Brain microvascular endothelial cell (primary cell): ENCODE measurements at regions not wholly inside any gene's neighbourhood (a gene's known extent, or its start where the extent isn't known, plus 50 kb on each side); places are given as distances from the start of the nearest gene placed in this dataset.

ENCODE experiments used
- DNase-seq: peaks from one replicate; pipeline ENCODE4 v3.0.0-alpha.2; 2020
- H3K27ac ChIP-seq: fragments of 250-450 bp; sonication (Bioruptor Pico); 2 replicates; pipeline ENCODE4 v1.5.1; 2020; ENCODE audit warnings: mild to moderate bottlenecking, moderate library complexity
- H3K27me3 ChIP-seq: fragments of 250-450 bp; sonication (Bioruptor Pico); replicated peaks from 2 replicates; pipeline ENCODE4 v1.5.1; 2020; ENCODE audit warnings: mild to moderate bottlenecking
- H3K36me3 ChIP-seq: fragments of 250-450 bp; sonication (Bioruptor Pico); replicated peaks from 2 replicates; pipeline ENCODE4 v1.5.1; 2020; ENCODE audit warnings: mild to moderate bottlenecking
- H3K4me3 ChIP-seq: 2 replicates; pipeline ENCODE4 v1.5.1; 2011; ENCODE audit warnings: low read depth, mild to moderate bottlenecking, control low read depth, low read length, moderate library complexity
- in situ Hi-C: cut with HindIII; loops from 2 replicates; pipeline ENCODE4 v1.10.0; 2017; ENCODE audit warnings: low sequenced_read_pairs, low pct_ligation_motif_present
- TF ChIP-seq, protein P1 (sequence below): IDR thresholded peaks from 2 replicates; pipeline ENCODE4 v1.5.1; 2011; ENCODE audit warnings: low read depth, mild to moderate bottlenecking, moderate library complexity, low read length, control low read depth, inconsistent platforms; ENCODE audit errors: missing control alignments

- peak; percentile 21 for DNase-seq
- H3K27me3 ChIP-seq = no peaks in the 10 kb centered on the region
- H3K36me3 ChIP-seq = no peaks in the 10 kb centered on the region
- H3K27ac ChIP-seq = no peak overlapping the region
- TF ChIP-seq, protein P1, sequence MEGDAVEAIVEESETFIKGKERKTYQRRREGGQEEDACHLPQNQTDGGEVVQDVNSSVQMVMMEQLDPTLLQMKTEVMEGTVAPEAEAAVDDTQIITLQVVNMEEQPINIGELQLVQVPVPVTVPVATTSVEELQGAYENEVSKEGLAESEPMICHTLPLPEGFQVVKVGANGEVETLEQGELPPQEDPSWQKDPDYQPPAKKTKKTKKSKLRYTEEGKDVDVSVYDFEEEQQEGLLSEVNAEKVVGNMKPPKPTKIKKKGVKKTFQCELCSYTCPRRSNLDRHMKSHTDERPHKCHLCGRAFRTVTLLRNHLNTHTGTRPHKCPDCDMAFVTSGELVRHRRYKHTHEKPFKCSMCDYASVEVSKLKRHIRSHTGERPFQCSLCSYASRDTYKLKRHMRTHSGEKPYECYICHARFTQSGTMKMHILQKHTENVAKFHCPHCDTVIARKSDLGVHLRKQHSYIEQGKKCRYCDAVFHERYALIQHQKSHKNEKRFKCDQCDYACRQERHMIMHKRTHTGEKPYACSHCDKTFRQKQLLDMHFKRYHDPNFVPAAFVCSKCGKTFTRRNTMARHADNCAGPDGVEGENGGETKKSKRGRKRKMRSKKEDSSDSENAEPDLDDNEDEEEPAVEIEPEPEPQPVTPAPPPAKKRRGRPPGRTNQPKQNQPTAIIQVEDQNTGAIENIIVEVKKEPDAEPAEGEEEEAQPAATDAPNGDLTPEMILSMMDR = no peak
- no peak overlapping the region for H3K4me3 ChIP-seq
- in situ Hi-C loops = no loop called here
These were observed 415.0 kb upstream of the MAF start for GRCh38 chr16:80015566-80015965.

GRCh38 chr16:80014241-80014939, 413.9 kb upstream of the MAF start:
- H3K27me3 ChIP-seq = no peaks in the 10 kb centered on the region
- TF ChIP-seq, protein P1 = no peak
- no peak overlapping the region for H3K4me3 ChIP-seq
- in situ Hi-C loops = no loop called here
- no peak for DNase-seq
- no peak overlapping the region for H3K27ac ChIP-seq
- H3K36me3 ChIP-seq = no peaks in the 10 kb centered on the region

- H3K27ac ChIP-seq = no peak overlapping the region
- H3K4me3 ChIP-seq = no peak overlapping the region
- TF ChIP-seq, protein P1 = no peak
- H3K36me3 ChIP-seq = no peaks in the 10 kb centered on the region
- DNase-seq = no peak
- in situ Hi-C loops = no loop called here
- H3K27me3 ChIP-seq = no peaks in the 10 kb centered on the region
These were observed 412.0 kb upstream of the MAF start for GRCh38 chr16:80012586-80012985.

DNA sequence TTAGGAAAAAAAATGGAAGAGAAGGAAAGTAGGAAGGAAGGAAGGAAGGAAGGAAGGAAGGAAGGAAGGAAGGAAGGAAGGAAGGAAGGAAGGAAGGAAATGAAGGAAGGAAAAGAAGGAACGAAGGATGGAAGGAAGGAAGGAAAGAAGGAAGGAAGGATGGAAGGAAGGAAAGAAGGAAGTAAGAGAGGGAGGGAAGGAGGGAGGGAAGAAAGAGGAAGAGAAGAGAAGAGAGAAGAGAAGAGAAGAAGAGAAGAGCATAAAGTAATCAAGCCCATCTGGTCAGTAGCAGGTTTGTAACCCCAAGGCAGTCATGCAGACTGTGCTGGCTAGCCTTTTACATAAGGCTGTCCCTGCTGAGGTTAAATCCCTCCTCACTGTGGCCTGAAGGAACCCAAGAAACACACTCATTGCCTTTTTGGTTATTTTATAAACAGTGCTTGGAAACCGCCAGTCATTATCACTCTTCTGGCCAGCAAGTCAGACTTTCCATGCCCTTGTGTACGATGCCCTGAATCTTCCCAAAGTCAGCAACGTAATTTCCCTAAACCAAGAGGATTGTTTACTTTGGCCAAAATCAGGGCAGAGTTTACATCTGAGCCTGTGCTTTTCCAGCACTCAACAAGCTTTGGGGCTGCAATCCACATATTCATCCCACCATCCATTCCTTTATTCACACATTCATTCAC, 409.6 kb upstream of the MAF start:
- in situ Hi-C loops = no loop called here
- Histone ChIP-seq H3K27me3 (no peaks in the 10 kb centered on the region), H3K36me3 (no peaks in the 10 kb centered on the region), H3K4me3 (no peak overlapping the region), H3K27ac (no peak overlapping the region)
- TF ChIP-seq, protein P1 = no peak
- DNase-seq = no peak

- Histone ChIP-seq H3K27me3 (no peaks in the 10 kb centered on the region), H3K27ac (no peak overlapping the region), H3K36me3 (no peaks in the 10 kb centered on the region), H3K4me3 (no peak overlapping the region)
- TF ChIP-seq, protein P1 = no peak
- in situ Hi-C loops = no loop called here
- DNase-seq = no peak
These were observed 408.3 kb upstream of the MAF start for GRCh38 chr16:80008857-80009256.
